Fibroblast of pulmonary artery (primary cell): ENCODE measurements at regions not wholly inside any gene's neighbourhood (a gene's known extent, or its start where the extent isn't known, plus 50 kb on each side); places are given as distances from the start of the nearest gene placed in this dataset.

ENCODE experiments used
- DNase-seq: peaks from one replicate; pipeline ENCODE4 v3.0.0-alpha.2; 2010; ENCODE audit warnings: low read depth
- H3K4me3 ChIP-seq: replicated peaks from 2 replicates; pipeline ENCODE4 v1.5.1; 2011; ENCODE audit warnings: low read depth, mild to moderate bottlenecking, control low read depth, low read length, moderate library complexity
- TF ChIP-seq, protein P1 (sequence below): IDR thresholded peaks from 2 replicates; pipeline ENCODE4 v1.5.1; 2011; ENCODE audit warnings: mild to moderate bottlenecking, control low read depth, low read length, inconsistent platforms; ENCODE audit errors: missing control alignments

GRCh38 chr9:99634186-99634585, 187.5 kb upstream of the NR4A3 start:
- DNase-seq = no peak
- TF ChIP-seq, protein P1, sequence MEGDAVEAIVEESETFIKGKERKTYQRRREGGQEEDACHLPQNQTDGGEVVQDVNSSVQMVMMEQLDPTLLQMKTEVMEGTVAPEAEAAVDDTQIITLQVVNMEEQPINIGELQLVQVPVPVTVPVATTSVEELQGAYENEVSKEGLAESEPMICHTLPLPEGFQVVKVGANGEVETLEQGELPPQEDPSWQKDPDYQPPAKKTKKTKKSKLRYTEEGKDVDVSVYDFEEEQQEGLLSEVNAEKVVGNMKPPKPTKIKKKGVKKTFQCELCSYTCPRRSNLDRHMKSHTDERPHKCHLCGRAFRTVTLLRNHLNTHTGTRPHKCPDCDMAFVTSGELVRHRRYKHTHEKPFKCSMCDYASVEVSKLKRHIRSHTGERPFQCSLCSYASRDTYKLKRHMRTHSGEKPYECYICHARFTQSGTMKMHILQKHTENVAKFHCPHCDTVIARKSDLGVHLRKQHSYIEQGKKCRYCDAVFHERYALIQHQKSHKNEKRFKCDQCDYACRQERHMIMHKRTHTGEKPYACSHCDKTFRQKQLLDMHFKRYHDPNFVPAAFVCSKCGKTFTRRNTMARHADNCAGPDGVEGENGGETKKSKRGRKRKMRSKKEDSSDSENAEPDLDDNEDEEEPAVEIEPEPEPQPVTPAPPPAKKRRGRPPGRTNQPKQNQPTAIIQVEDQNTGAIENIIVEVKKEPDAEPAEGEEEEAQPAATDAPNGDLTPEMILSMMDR = no peak
- no peak overlapping the region for H3K4me3 ChIP-seq

- H3K4me3 ChIP-seq = no peak overlapping the region
- no peak for DNase-seq
- TF ChIP-seq, protein P1 = no peak
Measured at GRCh38 chr9:99635032-99635431, 186.7 kb upstream of the NR4A3 start.

DNA sequence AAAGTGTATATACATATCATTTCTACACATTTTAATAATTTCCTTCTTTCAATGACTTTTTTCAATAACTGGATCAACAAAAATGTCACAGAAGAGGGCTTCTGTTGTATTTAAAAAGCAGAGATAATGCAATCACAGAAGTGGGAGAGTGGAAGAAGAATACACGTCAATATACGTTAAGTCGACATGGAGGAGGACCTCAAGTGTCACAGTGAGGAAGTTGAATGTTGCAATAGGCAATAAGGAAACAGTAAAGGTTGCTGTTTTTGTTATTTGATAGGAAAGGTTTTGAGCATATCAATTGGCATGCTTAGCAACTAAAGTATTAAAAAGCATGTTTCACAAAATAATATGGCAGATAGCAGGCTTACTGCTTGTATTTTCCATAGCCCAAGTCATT, 184.0 kb upstream of the NR4A3 start:
- no peak for DNase-seq
- TF ChIP-seq, protein P1 = no peak
- H3K4me3 ChIP-seq = no peak overlapping the region

- DNase-seq = no peak
- H3K4me3 ChIP-seq = no peak overlapping the region
- TF ChIP-seq, protein P1 = no peak
Measured at GRCh38 chr9:99638971-99639370, 182.7 kb upstream of the NR4A3 start.

- no peak for DNase-seq
- TF ChIP-seq, protein P1 = no peak
- no peak overlapping the region for H3K4me3 ChIP-seq
Measured at GRCh38 chr9:99647604-99648003, 174.1 kb upstream of the NR4A3 start.

- H3K4me3 ChIP-seq = no peak overlapping the region
- DNase-seq = no peak
- TF ChIP-seq, protein P1 = no peak
Measured at GRCh38 chr9:99650187-99650874, 171.4 kb upstream of the NR4A3 start.

- DNase-seq = no peak
- TF ChIP-seq, protein P1 = no peak
- no peak overlapping the region for H3K4me3 ChIP-seq
Measured at GRCh38 chr9:99660191-99660636, 161.5 kb upstream of the NR4A3 start.
